Type B pancreatic cell (in vitro differentiated cells): ENCODE measurements at regions not wholly inside any gene's neighbourhood (a gene's known extent, or its start where the extent isn't known, plus 50 kb on each side); places are given as distances from the start of the nearest gene placed in this dataset.

ENCODE experiments used
- DNase-seq: peaks from one replicate; pipeline ENCODE4 v3.0.0; 2021; ENCODE audit warnings: mixed read lengths; ENCODE audit not compliant: unreplicated experiment; ENCODE audit errors: extremely low spot score
- H3K27ac Mint-ChIP-seq: 2 replicates; pipeline ENCODE4 v1.8.0; 2021; ENCODE audit warnings: mild to moderate bottlenecking, mixed read lengths
- H3K27me3 Mint-ChIP-seq: 2 replicates; pipeline ENCODE4 v1.8.0; 2021; ENCODE audit warnings: mixed read lengths
- H3K36me3 Mint-ChIP-seq: 2 replicates; pipeline ENCODE4 v1.8.0; 2021; ENCODE audit warnings: mixed read lengths
- H3K4me1 Mint-ChIP-seq: one replicate; pipeline ENCODE4 v1.8.0; 2021; ENCODE audit warnings: mixed read lengths; ENCODE audit not compliant: unreplicated experiment
- H3K4me3 Mint-ChIP-seq: 2 replicates; pipeline ENCODE4 v1.8.0; 2021; ENCODE audit warnings: mild to moderate bottlenecking, mixed read lengths
- H3K9me3 Mint-ChIP-seq: 2 replicates; pipeline ENCODE4 v1.8.0; 2021; ENCODE audit warnings: mixed read lengths
- CTCF ChIP-seq: fragments of 200-600 bp; sonication (generic); conservative IDR thresholded peaks from 2 replicates; pipeline ENCODE4 v1.5.0; 2021; ENCODE audit warnings: antibody characterized with exemption, mild to moderate bottlenecking

GRCh38 chr12:3947781-3948180 lies 74.6 kb upstream of the PARP11 start:
- H3K4me1 Mint-ChIP-seq: no peaks in the 10 kb centered on the region

GRCh38 chr12:3945671-3946070 lies 72.5 kb upstream of the PARP11 start:
- Mint-ChIP-seq H3K36me3 (peaks cover 9% of the 10 kb centered on the region), H3K4me1 (no peaks in the 10 kb centered on the region), H3K27me3 (peaks cover 47% of the 10 kb centered on the region), H3K4me3 (no peak overlapping the region), H3K27ac (no peak overlapping the region), H3K9me3 (no peaks in the 10 kb centered on the region)
- no peak for TF ChIP-seq CTCF
- DNase-seq: no peak

More at GRCh38 chr12:3947781-3948180, 74.6 kb upstream of the PARP11 start:
- no peak for DNase-seq
- Mint-ChIP-seq H3K27me3 (peaks cover 51% of the 10 kb centered on the region), H3K9me3 (no peaks in the 10 kb centered on the region), H3K27ac (no peak overlapping the region), H3K4me3 (no peak overlapping the region), H3K36me3 (peaks cover 9% of the 10 kb centered on the region)
- TF ChIP-seq CTCF: no peak

- H3K4me1 Mint-ChIP-seq: no peaks in the 10 kb centered on the region
- H3K27ac Mint-ChIP-seq: no peak overlapping the region
- TF ChIP-seq CTCF: no peak
- peaks cover 47% of the 10 kb centered on the region for H3K27me3 Mint-ChIP-seq
- H3K4me3 Mint-ChIP-seq: no peak overlapping the region
- peaks cover 9% of the 10 kb centered on the region for H3K36me3 Mint-ChIP-seq
- H3K9me3 Mint-ChIP-seq: no peaks in the 10 kb centered on the region
- no peak for DNase-seq
These were observed 71.4 kb upstream of the PARP11 start for GRCh38 chr12:3944620-3945019.

- Mint-ChIP-seq H3K36me3 (no peaks in the 10 kb centered on the region), H3K4me1 (no peaks in the 10 kb centered on the region), H3K9me3 (no peaks in the 10 kb centered on the region), H3K27ac (no peak overlapping the region), H3K4me3 (no peak overlapping the region), H3K27me3 (peaks cover 19% of the 10 kb centered on the region)
- no peak for DNase-seq
- no peak for TF ChIP-seq CTCF
These were observed 64.9 kb upstream of the PARP11 start for GRCh38 chr12:3938042-3938544.

- TF ChIP-seq CTCF: no peak
- Mint-ChIP-seq H3K27ac (no peak overlapping the region), H3K4me3 (no peak overlapping the region), H3K4me1 (no peaks in the 10 kb centered on the region), H3K9me3 (no peaks in the 10 kb centered on the region), H3K27me3 (peaks cover 28% of the 10 kb centered on the region), H3K36me3 (no peaks in the 10 kb centered on the region)
- DNase-seq: no peak
These were observed 61.9 kb upstream of the PARP11 start for GRCh38 chr12:3935078-3935477.

- Mint-ChIP-seq H3K4me3 (no peak overlapping the region), H3K9me3 (no peaks in the 10 kb centered on the region), H3K4me1 (peaks cover 10% of the 10 kb centered on the region), H3K27ac (no peak overlapping the region), H3K36me3 (no peaks in the 10 kb centered on the region), H3K27me3 (peaks cover 35% of the 10 kb centered on the region)
- no peak for DNase-seq
- no peak for TF ChIP-seq CTCF
These were observed 60.6 kb upstream of the PARP11 start for GRCh38 chr12:3933819-3934192.
